Fibroblast of the aortic adventitia (primary cell): ENCODE measurements at regions not wholly inside any gene's neighbourhood (a gene's known extent, or its start where the extent isn't known, plus 50 kb on each side); places are given as distances from the start of the nearest gene placed in this dataset.
A peak's percentile ranks its signal among the peaks of the same experiment; 100 is the strongest.

ENCODE experiments used
- DNase-seq: peaks from one replicate; pipeline ENCODE4 v3.0.0-alpha.2; 2010; ENCODE audit warnings: low read depth
- H3K4me3 ChIP-seq: 2 replicates; pipeline ENCODE4 v1.5.1; 2011; ENCODE audit warnings: low read depth, mild to moderate bottlenecking, control low read depth, low read length, moderate library complexity
- TF ChIP-seq, protein P1 (sequence below): IDR thresholded peaks from 2 replicates; pipeline ENCODE4 v1.5.1; 2011; ENCODE audit warnings: mild to moderate bottlenecking, low read length, control low read depth, inconsistent platforms; ENCODE audit not compliant: insufficient read depth

- DNase-seq, result no peak
- no peak overlapping the region for H3K4me3 ChIP-seq
- TF ChIP-seq, protein P1, sequence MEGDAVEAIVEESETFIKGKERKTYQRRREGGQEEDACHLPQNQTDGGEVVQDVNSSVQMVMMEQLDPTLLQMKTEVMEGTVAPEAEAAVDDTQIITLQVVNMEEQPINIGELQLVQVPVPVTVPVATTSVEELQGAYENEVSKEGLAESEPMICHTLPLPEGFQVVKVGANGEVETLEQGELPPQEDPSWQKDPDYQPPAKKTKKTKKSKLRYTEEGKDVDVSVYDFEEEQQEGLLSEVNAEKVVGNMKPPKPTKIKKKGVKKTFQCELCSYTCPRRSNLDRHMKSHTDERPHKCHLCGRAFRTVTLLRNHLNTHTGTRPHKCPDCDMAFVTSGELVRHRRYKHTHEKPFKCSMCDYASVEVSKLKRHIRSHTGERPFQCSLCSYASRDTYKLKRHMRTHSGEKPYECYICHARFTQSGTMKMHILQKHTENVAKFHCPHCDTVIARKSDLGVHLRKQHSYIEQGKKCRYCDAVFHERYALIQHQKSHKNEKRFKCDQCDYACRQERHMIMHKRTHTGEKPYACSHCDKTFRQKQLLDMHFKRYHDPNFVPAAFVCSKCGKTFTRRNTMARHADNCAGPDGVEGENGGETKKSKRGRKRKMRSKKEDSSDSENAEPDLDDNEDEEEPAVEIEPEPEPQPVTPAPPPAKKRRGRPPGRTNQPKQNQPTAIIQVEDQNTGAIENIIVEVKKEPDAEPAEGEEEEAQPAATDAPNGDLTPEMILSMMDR, result no peak
Measured at GRCh38 chr7:67725423-67725822, 728.8 kb downstream of the TYW1 start.

DNA sequence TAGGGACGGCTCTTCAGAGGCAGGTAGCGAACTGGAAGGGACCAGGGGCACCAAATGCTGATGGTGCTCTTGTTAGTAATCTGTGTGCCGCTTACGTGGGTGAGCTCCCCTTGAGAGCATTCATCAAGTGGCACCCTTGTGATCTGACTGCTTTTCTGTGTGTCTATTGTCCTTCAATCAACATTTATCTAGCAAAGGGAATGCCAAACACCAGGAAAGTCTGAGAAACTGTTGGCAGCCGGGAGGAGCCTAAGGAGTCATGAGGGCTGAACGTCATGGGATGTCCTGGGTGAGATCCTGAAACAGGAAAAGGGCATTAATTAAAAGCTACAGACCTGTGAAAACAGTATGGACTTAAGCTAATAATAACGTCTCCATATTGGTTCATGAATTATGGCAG, 733.1 kb downstream of the TYW1 start:
- TF ChIP-seq, protein P1, result no peak
- no peak overlapping the region for H3K4me3 ChIP-seq
- no peak for DNase-seq

DNA sequence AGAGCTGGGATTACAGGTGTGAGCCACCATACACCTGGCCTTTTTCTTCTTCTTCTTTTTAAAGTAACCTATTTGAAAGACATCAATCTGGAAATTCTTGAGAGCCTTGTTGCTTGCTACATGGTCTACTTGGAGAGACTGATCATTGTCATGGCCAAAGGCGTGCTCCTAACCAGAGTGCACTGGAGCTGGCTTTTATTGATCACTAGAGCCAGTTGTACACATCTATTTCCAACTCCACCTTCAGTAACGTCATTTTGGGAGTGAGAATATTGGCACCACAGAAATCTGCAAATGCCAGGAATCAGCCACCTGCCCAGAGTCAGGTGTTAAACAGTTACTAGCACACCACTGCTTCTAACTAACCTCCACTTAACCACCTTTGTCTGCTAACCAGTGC, 735.1 kb downstream of the TYW1 start:
- DNase-seq, result no peak
- TF ChIP-seq, protein P1, result no peak
- H3K4me3 ChIP-seq, result no peak overlapping the region

GRCh38 chr7:67732898-67733297, 736.3 kb downstream of the TYW1 start:
- H3K4me3 ChIP-seq, result no peak overlapping the region
- TF ChIP-seq, protein P1, result no peak
- no peak for DNase-seq

DNA sequence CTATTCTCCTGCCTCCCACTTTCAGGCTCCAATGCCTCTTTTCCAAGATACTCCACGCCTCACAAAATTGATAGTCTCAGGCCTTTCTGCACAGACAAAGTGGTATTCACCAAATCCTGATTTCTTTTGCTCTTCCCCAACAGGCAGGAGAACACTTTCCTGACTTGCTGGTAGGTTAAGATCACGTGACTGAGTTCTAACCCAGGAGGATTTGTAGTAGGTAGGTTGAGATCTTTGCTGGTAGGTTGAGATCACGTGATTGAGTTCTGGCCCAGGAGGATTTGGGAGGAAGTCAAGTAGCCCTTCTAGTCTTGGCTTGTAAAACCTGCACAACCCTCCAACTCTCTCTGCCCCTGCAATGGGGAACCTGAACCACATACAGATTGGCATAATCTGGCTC, 741.5 kb downstream of the TYW1 start:
- TF ChIP-seq, protein P1, result no peak
- H3K4me3 ChIP-seq, result no peak overlapping the region
- DNase-seq, result no peak

DNA sequence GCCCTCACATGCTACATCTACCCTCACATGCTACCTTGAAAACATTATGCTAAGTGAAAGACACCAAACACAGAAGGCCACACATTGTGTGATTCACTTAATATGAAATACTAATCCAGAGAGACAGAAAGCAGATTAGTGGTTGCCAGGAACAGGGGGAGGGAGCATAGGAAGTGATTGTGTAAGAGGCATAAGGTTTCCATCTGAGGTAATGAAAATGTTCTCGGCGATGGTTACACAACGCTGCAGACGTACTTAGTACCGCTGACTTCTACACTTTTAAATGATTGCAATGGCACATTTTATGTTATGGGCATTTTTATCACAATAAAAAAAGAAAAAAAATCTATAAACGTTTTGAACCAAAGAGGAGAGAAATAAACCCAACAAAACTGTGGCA, 742.3 kb downstream of the TYW1 start:
- H3K4me3 ChIP-seq, result no peak overlapping the region
- DNase-seq, result peak; percentile 1
- TF ChIP-seq, protein P1, result no peak

GRCh38 chr7:67743501-67743900, 746.9 kb downstream of the TYW1 start:
- no peak overlapping the region for H3K4me3 ChIP-seq
- TF ChIP-seq, protein P1, result no peak
- DNase-seq, result no peak
